HEK293 (cell line): ENCODE measurements at regions not wholly inside any gene's neighbourhood (a gene's known extent, or its start where the extent isn't known, plus 50 kb on each side); places are given as distances from the start of the nearest gene placed in this dataset.
"Not testable (repeated sequence)": the region's sequence is repeated elsewhere in the genome, so short reads cannot be mapped to it uniquely, and the experiment has no call there.

Experiments
- CTCF ChIA-PET: fragments of 350-600 bp; formaldehyde crosslinking; extraction: SDS; loops from one replicate; lab custom pipeline; 2021; ENCODE audit warnings: antibody characterized with exemption; lab: Yijun Ruan, JAX
- POLR2A ChIA-PET: fragments of 300-600 bp; formaldehyde crosslinking; extraction: SDS; loops from one replicate; lab custom pipeline; 2020; ENCODE audit warnings: antibody characterized with exemption, inconsistent platforms; lab: Yijun Ruan, JAX
- H3K27ac ChIP-seq: fragments of 200-500 bp; sonication (Bioruptor generic); 2 replicates; pipeline ENCODE4 v1.5.1; 2014; ENCODE audit warnings: low read depth, low read length, control low read depth, inconsistent platforms; ENCODE audit errors: extremely low read depth
- H3K36me3 ChIP-seq, 2 experiments: fragments of 200-500 bp in 1 of 2; sonication (Bioruptor generic) in 1 of 2; 1 replicate in 1 of 2; 2 replicates in 1 of 2; pipeline ENCODE4 v1.5.1; 2014 to 2017; ENCODE audit warnings: inconsistent platforms in 2 of 2, low read length in 2 of 2; ENCODE audit not compliant: control insufficient read depth in 2 of 2, insufficient read depth in 1 of 2
- H3K4me1 ChIP-seq: fragments of 200-500 bp; sonication (Bioruptor generic); 2 replicates; pipeline ENCODE4 v1.5.1; 2014; ENCODE audit warnings: mild to moderate bottlenecking, low read length, inconsistent platforms; ENCODE audit not compliant: control insufficient read depth, insufficient read depth
- H3K4me3 ChIP-seq: 2 replicates; pipeline ENCODE4 v1.5.1; 2011; ENCODE audit warnings: low read depth, mild to moderate bottlenecking, control low read depth, low read length, moderate library complexity
- H3K9me3 ChIP-seq: fragments of 200-500 bp; sonication (Bioruptor generic); 2 replicates; pipeline ENCODE4 v1.5.1; 2014; ENCODE audit warnings: low read depth, low read length, inconsistent platforms; ENCODE audit not compliant: control insufficient read depth, insufficient read depth
- KLF10 ChIP-seq: fragments of 450-650 bp; IDR thresholded peaks from 2 replicates; pipeline ENCODE4 v1.5.1; 2018; ENCODE audit warnings: missing biosample characterization, mild to moderate bottlenecking, missing genetic modification characterization
- ZBTB11 ChIP-seq: fragments of 450-650 bp; formaldehyde crosslinking; conservative IDR thresholded peaks from 2 replicates; pipeline ENCODE4 v1.5.1; 2016; ENCODE audit warnings: low read depth, missing biosample characterization, missing genetic modification characterization
- ZBTB17 ChIP-seq: fragments of 450-650 bp; formaldehyde crosslinking; IDR thresholded peaks from 2 replicates; pipeline ENCODE4 v1.5.1; 2016; ENCODE audit warnings: missing biosample characterization, missing genetic modification characterization
- ZFP41 ChIP-seq: fragments of 450-650 bp; formaldehyde crosslinking; IDR thresholded peaks from 2 replicates; pipeline ENCODE4 v1.5.1; 2016; ENCODE audit warnings: missing biosample characterization, missing genetic modification characterization, borderline replicate concordance
- ZNF140 ChIP-seq: fragments of 450-650 bp; formaldehyde crosslinking; IDR thresholded peaks from 2 replicates; pipeline ENCODE4 v1.5.1; 2016; ENCODE audit warnings: missing biosample characterization, missing genetic modification characterization
- ZNF148 ChIP-seq: fragments of 450-650 bp; formaldehyde crosslinking; IDR thresholded peaks from 2 replicates; pipeline ENCODE4 v1.5.0; 2017; ENCODE audit warnings: missing biosample characterization, missing genetic modification characterization, borderline replicate concordance
- ZNF16 ChIP-seq: fragments of 450-650 bp; formaldehyde crosslinking; IDR thresholded peaks from 2 replicates; pipeline ENCODE4 v1.5.1; 2016; ENCODE audit warnings: low read depth, missing biosample characterization, missing genetic modification characterization
- ZNF175 ChIP-seq: fragments of 450-650 bp; formaldehyde crosslinking; IDR thresholded peaks from 2 replicates; pipeline ENCODE4 v1.5.1; 2016; ENCODE audit warnings: missing biosample characterization, missing genetic modification characterization
- ZNF19 ChIP-seq: fragments of 450-650 bp; formaldehyde crosslinking; IDR thresholded peaks from 2 replicates; pipeline ENCODE4; 2016; ENCODE audit warnings: missing biosample characterization, missing genetic modification characterization, low read depth
- ZNF23 ChIP-seq: fragments of 450-650 bp; formaldehyde crosslinking; IDR thresholded peaks from 2 replicates; pipeline ENCODE4 v1.5.1; 2016; ENCODE audit warnings: missing biosample characterization, missing genetic modification characterization, borderline replicate concordance
- ZNF292 ChIP-seq: fragments of 450-650 bp; formaldehyde crosslinking; IDR thresholded peaks from 2 replicates; pipeline ENCODE4 v1.5.1; 2016; ENCODE audit warnings: low read depth, missing biosample characterization, missing genetic modification characterization, borderline replicate concordance
- ZNF394 ChIP-seq: fragments of 450-650 bp; formaldehyde crosslinking; IDR thresholded peaks from 2 replicates; pipeline ENCODE4 v1.5.1; 2016; ENCODE audit warnings: missing biosample characterization, missing genetic modification characterization, mild to moderate bottlenecking, moderate library complexity, borderline replicate concordance
- ZNF404 ChIP-seq: fragments of 450-650 bp; formaldehyde crosslinking; IDR thresholded peaks from 2 replicates; pipeline ENCODE4 v1.5.1; 2017; ENCODE audit warnings: missing biosample characterization, missing genetic modification characterization
- ZNF555 ChIP-seq: fragments of 450-650 bp; formaldehyde crosslinking; conservative IDR thresholded peaks from 2 replicates; pipeline ENCODE4 v1.5.1; 2017; ENCODE audit warnings: missing biosample characterization, mild to moderate bottlenecking, missing genetic modification characterization, inconsistent platforms
- ZNF654 ChIP-seq: fragments of 450-650 bp; formaldehyde crosslinking; IDR thresholded peaks from 2 replicates; pipeline ENCODE4 v1.5.1; 2016; ENCODE audit warnings: low read depth, missing biosample characterization, missing genetic modification characterization
- ZSCAN23 ChIP-seq: fragments of 450-650 bp; formaldehyde crosslinking; IDR thresholded peaks from 2 replicates; pipeline ENCODE4 v1.5.1; 2016; ENCODE audit warnings: missing biosample characterization, missing genetic modification characterization
- TF ChIP-seq, protein P1 (sequence below): fragments of 450-650 bp; formaldehyde crosslinking; IDR thresholded peaks from 2 replicates; pipeline ENCODE4 v1.5.1; 2016; ENCODE audit warnings: missing biosample characterization, missing genetic modification characterization
- TF ChIP-seq, protein P2 (sequence below): fragments of 450-650 bp; formaldehyde crosslinking; conservative IDR thresholded peaks from 2 replicates; pipeline ENCODE4 v1.5.1; 2016; ENCODE audit warnings: low read depth, missing biosample characterization, missing genetic modification characterization

DNA sequence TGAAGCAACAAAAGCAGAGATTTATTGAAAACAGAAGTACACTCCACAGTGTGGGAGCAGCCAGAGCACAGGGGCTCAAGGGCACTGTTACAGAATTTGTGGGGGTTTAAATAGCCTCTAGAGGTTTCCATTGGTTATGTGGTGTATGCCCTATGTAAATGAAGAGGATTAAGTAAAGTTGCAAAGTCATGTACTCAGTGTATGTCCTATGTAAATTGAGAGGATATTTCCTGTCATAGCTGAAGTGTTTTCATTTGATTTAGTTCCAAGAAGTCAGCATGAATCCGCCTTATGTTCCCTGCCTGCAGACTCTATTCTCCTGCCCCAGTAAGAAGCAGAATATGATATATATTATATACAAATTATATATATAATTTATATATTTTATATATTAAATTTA, 966.0 kb upstream of the COX7C start (continued):
- TF ChIP-seq ZNF148 (tag by site-specific recombination) (no peak), ZFP41 (tag by site-specific recombination) (no peak)

- H3K9me3 ChIP-seq, POLR2A ChIA-PET, H3K4me3 ChIP-seq, H3K36me3 ChIP-seq, H3K27ac ChIP-seq, CTCF ChIA-PET, H3K4me1 ChIP-seq: not testable (repeated sequence)
Measured at GRCh38 chr5:85654144-85654543, 963.6 kb upstream of the COX7C start.

- Histone ChIP-seq H3K36me3 (no peaks in the 10 kb centered on the region), H3K4me1 (no peaks in the 10 kb centered on the region), H3K27ac (no peak overlapping the region), H3K4me3 (no peak overlapping the region), H3K9me3 (no peaks in the 10 kb centered on the region)
- TF ChIP-seq ZNF404 (tag by site-specific recombination) (no peak), ZNF16 (tag by site-specific recombination) (no peak), ZNF292 (tag by site-specific recombination) (no peak), ZBTB17 (tag by site-specific recombination) (no peak), ZNF175 (tag by site-specific recombination) (no peak), KLF10 (tag by site-specific recombination) (no peak), ZSCAN23 (tag by site-specific recombination) (no peak), ZNF23 (tag by site-specific recombination) (no peak), ZNF19 (tag by site-specific recombination) (no peak), ZBTB11 (tag by site-specific recombination) (no peak)
- TF ChIP-seq, protein P1, sequence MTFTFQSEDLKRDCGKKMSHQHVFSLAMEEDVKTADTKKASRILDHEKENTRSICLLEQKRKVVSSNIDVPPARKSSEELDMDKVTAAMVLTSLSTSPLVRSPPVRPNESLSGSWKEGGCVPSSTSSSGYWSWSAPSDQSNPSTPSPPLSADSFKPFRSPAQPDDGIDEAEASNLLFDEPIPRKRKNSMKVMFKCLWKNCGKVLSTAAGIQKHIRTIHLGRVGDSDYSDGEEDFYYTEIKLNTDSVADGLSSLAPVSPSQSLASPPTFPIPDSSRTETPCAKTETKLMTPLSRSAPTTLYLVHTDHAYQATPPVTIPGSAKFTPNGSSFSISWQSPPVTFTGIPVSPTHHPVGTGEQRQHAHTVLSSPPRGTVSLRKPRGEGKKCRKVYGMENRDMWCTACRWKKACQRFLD (tag by site-specific recombination) = no peak
- ChIA-PET CTCF (no interaction called here), POLR2A (no interaction called here)
Measured at GRCh38 chr5:85656050-85656449, 961.7 kb upstream of the COX7C start.

DNA sequence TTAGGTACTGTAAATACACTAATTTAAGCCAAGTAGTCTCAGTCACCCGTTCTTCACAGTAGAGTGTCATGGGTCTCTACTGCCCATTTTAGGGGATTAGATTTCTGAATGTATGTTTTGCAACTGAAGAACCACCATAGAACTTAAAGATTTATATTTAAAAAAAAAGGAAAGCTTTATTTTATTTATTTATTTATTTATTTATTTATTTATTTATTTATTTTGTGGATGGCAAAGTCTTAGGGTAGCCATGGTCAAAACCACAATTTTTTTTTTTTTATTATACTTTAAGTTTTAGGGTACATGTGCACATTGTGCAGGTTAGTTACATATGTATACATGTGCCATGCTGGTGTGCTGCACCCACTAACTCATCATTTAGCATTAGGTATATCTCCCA, 960.4 kb upstream of the COX7C start:
- CTCF ChIA-PET = interaction anchor here (0.7 kb wide), 1 partner anchor 469 kb away, joined by 3 read pairs; no protein-coding TSS in a partner anchor
- H3K36me3 ChIP-seq, H3K4me3 ChIP-seq, H3K27ac ChIP-seq, POLR2A ChIA-PET, H3K4me1 ChIP-seq, H3K9me3 ChIP-seq: not testable (repeated sequence)
- TF ChIP-seq ZNF140 (peak; percentile 52; the same call in 1 of the 2 replicates), ZNF394 (tag by site-specific recombination) (peak; percentile 76), ZNF654 (peak; percentile 23; the same call in 1 of the 2 replicates), ZNF555 (peak; percentile 64)
- TF ChIP-seq, protein P2, sequence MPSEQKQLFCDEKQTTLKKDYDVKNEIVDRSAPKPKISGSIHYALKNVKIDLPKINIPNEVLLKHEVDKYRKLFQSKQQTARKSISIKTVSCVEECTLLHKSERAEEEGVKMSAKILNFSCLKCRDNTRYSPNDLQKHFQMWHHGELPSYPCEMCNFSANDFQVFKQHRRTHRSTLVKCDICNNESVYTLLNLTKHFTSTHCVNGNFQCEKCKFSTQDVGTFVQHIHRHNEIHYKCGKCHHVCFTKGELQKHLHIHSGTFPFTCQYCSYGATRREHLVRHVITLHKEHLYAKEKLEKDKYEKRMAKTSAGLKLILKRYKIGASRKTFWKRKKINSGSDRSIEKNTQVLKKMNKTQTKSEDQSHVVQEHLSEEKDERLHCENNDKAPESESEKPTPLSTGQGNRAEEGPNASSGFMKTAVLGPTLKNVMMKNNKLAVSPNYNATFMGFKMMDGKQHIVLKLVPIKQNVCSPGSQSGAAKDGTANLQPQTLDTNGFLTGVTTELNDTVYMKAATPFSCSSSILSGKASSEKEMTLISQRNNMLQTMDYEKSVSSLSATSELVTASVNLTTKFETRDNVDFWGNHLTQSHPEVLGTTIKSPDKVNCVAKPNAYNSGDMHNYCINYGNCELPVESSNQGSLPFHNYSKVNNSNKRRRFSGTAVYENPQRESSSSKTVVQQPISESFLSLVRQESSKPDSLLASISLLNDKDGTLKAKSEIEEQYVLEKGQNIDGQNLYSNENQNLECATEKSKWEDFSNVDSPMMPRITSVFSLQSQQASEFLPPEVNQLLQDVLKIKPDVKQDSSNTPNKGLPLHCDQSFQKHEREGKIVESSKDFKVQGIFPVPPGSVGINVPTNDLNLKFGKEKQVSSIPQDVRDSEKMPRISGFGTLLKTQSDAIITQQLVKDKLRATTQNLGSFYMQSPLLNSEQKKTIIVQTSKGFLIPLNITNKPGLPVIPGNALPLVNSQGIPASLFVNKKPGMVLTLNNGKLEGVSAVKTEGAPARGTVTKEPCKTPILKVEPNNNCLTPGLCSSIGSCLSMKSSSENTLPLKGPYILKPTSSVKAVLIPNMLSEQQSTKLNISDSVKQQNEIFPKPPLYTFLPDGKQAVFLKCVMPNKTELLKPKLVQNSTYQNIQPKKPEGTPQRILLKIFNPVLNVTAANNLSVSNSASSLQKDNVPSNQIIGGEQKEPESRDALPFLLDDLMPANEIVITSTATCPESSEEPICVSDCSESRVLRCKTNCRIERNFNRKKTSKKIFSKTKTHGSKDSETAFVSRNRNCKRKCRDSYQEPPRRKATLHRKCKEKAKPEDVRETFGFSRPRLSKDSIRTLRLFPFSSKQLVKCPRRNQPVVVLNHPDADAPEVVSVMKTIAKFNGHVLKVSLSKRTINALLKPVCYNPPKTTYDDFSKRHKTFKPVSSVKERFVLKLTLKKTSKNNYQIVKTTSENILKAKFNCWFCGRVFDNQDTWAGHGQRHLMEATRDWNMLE (tag by site-specific recombination) = peak; percentile 73
